Motor neuron (in vitro differentiated cells): ENCODE measurements at regions not wholly inside any gene's neighbourhood (a gene's known extent, or its start where the extent isn't known, plus 50 kb on each side); places are given as distances from the start of the nearest gene placed in this dataset.

Source experiments
- ATAC-seq, 8 experiments: fragments of 200-7000 bp; cut with Tn5 transposase; replicated peaks in 6 of 8; 2 replicates each; pipeline ENCODE4 v1.8.0; 2021; ENCODE audit warnings: mild to moderate bottlenecking in 8 of 8, moderate library complexity in 8 of 8
- H3K27ac ChIP-seq, 2 donors: fragments of 250-450 bp; sonication (Bioruptor Pico); 2 replicates each; pipeline ENCODE4 v1.9.0; 2021; ENCODE audit warnings: antibody characterized with exemption in 2 of 2, mild to moderate bottlenecking in 2 of 2, moderate library complexity in 1 of 2
- H3K4me1 ChIP-seq, 2 donors: fragments of 250-450 bp; sonication (Bioruptor Pico); replicated peaks in 1 of 2; 2 replicates each; pipeline ENCODE4 v1.6.1; 2021; ENCODE audit warnings: antibody characterized with exemption in 2 of 2, mild to moderate bottlenecking in 2 of 2, moderate library complexity in 1 of 2
- H3K4me3 ChIP-seq, 5 donors: fragments of 250-450 bp; sonication (Bioruptor Pico); 2 replicates each; pipeline ENCODE4 v1.9.0; 2021; ENCODE audit warnings: antibody characterized with exemption in 5 of 5, mild to moderate bottlenecking in 5 of 5, moderate library complexity in 4 of 5
- whole genome bisulfite sequencing, 10 experiments: fragments of 450-650 bp; shearing (Covaris generic); methylation state at CpG; one replicate each; pipeline ENCODE4 v1.0.0; 2022; 5-methylcytosine and 5-hydroxymethylcytosine counted together
- in situ Hi-C, 9 experiments: fragments of 400-800 bp; cut with MboI; loops; one replicate each; pipeline ENCODE4 v1.15.0; 2021; ENCODE audit warnings: low sequenced_read_pairs in 9 of 9, low pct_unique_long_range_greater_than_20kb in 2 of 9; ENCODE audit not compliant: unreplicated experiment in 9 of 9

DNA sequence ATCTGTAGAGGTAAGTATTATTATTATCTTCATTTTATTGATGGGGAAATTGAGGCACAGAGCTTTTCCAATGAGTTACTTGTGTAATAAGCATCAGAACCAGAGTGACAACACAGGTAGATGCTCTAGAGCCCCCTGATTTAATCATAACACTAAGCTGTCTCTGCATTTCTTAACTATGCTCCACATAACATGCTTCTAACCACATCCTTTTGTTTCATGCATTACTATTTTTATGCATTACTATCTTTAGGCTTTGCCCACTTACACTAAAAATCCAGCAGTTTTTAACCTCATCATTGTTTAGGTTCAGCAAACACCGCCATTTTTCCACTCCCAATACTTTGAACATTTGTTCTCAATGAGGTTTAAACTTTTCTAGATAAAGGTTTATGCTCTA, 1900.8 kb upstream of the PCDH10 start:
- Histone ChIP-seq H3K4me1 (no peaks in the 10 kb centered on the region), H3K27ac (no peak overlapping the region), H3K4me3 (no peak overlapping the region)
- in situ Hi-C loops = no loop called here
- WGBS, 10 experiments = 0 to 60% (median 6%) methylated on average over 1 of the region's 1 CpG; no CpG with 5 or more reads in 2 of the 10 experiments
- ATAC-seq = no peak

DNA sequence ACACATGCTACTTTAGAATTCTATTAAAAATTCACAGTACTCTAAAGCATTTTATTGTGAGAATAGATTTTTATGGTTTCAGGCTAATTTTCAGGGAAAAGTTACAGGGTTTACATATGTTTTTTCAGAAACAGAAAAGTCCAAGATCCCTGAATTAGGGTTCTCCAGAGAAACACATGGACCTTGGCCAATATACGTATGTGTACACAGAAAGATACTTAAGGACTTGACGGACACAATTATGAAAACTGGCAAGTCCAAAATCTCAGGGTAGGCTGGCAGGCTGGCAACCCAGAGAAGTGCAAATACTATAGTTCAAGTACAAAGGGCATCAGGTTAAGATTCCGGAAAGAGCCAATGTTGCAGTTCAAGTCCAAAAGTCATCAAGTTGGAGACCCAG, 1897.8 kb upstream of the PCDH10 start:
- Histone ChIP-seq H3K27ac (no peak overlapping the region), H3K4me1 (no peaks in the 10 kb centered on the region), H3K4me3 (no peak overlapping the region)
- in situ Hi-C loops = no loop called here
- WGBS, 10 experiments = 33 to 100% (median 90%) methylated on average over 1 to 3 of the region's 3 CpGs
- ATAC-seq = no peak

DNA sequence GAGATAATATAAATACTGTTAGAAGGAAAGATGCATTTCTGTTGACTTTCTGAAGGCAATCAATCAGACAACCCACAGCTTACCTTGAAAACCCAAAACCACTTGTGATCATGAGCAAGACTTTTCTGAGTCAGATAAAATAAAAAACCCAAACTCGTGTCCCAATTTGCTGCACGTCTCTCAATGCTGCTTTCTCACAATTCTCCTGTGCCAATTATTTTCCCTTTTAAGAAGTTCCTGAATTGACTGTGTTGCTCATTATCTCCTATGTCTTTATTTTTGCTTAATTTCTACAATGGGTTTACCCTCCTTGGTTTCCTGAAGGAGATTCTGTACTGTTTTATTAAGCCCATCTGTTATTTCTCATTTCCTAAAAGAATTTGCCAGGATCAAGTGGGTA, 1891.9 kb upstream of the PCDH10 start:
- no peak overlapping the region for H3K27ac ChIP-seq
- 0 to 100% (median 85%) methylated on average over 1 to 2 of the region's 2 CpGs; no CpG with 5 or more reads in 2 of the 10 experiments for WGBS, 10 experiments
- in situ Hi-C loops = no loop called here
- no peak overlapping the region for H3K4me3 ChIP-seq
- peaks cover 0 to 3% of the 10 kb centered on the region in 2 donors for H3K4me1 ChIP-seq
- ATAC-seq = no peak

DNA sequence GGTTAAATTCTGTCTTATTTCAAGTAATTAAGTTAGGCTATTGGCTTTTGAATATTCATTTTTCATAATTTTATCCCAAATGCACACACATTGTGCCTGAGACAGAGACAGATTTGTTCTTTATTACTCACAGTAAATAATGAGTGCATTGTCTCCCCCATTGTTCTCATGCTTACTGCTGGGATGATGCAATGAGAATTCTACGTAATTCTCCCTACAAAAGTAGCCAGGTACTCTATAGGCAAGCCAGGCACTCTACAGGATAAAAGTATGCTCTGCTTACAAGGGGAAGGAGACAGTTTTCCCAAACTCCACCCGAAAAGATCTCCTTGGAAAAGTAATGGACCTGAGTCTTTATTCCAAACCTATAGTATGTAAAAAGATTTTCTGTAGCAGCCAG, 1890.7 kb upstream of the PCDH10 start:
- Histone ChIP-seq H3K4me1 (peaks cover 0 to 3% of the 10 kb centered on the region in 2 donors), H3K4me3 (no peak overlapping the region), H3K27ac (no peak overlapping the region)
- ATAC-seq = peak in 2 of 8 experiments; percentile 43 to 70
- WGBS, 10 experiments = 0 to 74% (median 17%) methylated on average over 1 to 2 of the region's 2 CpGs; no CpG with 5 or more reads in 3 of the 10 experiments
- in situ Hi-C loops = no loop called here

DNA sequence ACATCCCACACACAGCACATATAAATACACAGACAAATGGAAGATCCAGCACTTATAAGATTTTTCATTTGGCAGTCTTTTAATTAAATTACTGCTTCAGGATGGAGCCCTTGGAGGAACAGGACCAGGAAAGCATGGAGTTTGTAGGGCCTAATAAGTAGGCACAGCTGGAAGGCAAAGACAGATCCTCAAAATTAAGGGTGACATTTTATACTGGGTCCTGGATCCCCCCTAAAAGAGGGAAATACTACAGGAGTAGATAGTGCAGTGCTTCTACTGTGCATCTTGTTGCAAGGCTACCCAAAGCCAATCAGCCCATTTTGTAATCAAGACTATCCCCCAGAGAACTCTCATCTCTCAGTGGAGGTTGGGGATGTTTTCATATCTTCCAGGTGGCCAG, 1860.7 kb upstream of the PCDH10 start:
- Histone ChIP-seq H3K4me1 (no peaks in the 10 kb centered on the region), H3K4me3 (no peak overlapping the region), H3K27ac (no peak overlapping the region)
- in situ Hi-C loops = no loop called here
- no peak for ATAC-seq

DNA sequence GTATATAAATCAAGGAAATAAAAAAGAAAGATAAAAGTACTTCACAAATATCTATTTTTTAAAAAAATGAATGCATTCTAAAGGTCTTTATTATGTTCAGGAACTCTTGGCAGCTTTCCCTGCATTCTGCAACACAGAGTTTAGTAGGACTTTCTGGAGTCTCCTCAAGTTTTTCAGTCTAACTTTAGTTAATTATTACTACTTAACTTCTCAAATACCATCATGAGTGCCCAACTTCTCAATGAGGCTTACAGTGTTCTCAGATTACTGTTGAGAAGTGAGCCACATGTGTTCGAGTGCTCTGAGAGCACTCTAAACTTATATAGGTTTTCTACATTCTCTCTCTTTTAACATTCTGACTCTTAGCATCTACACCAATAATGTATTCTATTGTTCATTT, 1852.9 kb upstream of the PCDH10 start:
- in situ Hi-C loops = no loop called here
- H3K27ac ChIP-seq = no peak overlapping the region
- H3K4me3 ChIP-seq = no peak overlapping the region
- ATAC-seq = no peak
- WGBS, 10 experiments = 0 to 100% (median 69%) methylated on average over 1 of the region's 1 CpG; no CpG with 5 or more reads in 2 of the 10 experiments
- H3K4me1 ChIP-seq = no peaks in the 10 kb centered on the region

DNA sequence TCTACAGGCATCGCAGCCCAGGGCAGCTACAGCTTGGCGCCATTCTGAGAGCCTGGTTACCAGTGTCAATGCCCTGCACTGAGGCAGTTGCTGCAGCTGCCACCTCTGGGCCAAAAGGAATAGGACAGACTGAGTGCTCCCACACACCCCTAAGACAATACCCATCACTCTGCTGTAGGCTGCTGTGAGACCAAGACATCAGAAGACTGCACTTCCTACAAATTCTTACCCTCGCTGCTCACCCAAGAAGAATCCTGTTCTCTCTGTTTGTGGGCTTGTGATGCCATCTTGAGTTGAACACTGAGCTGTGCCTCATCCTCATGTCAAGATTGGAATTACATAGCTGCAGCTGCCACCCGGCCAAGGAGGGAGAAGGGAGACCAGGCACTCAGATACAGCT, 1847.0 kb upstream of the PCDH10 start:
- H3K4me1 ChIP-seq = no peaks in the 10 kb centered on the region
- in situ Hi-C loops = no loop called here
- 24 to 100% (median 74%) methylated on average over 1 to 3 of the region's 4 CpGs; no CpG with 5 or more reads in 6 of the 10 experiments for WGBS, 10 experiments
- ATAC-seq = peak in 1 of 8 experiments; percentile 40
- no peak overlapping the region for H3K4me3 ChIP-seq
- no peak overlapping the region for H3K27ac ChIP-seq

DNA sequence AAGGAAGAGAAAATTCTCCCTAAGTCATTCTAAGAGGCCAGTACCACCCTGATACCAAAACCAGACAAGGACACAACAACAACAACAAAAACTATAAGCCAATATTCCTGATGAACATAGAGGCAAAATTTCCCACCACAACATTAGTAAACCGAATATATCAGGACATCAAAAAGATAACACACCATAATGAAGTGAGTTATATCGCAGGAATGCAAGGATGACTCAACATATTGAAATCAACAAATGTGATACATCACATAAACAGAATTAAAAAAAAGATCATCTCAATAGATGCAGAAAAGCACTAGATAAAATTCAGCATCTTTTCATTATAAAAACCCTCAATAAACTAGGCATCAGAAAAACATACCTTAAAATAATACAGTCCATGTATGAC, 1844.4 kb upstream of the PCDH10 start:
- ATAC-seq = no peak
- 5 to 100% (median 82%) methylated on average over 1 to 2 of the region's 2 CpGs; no CpG with 5 or more reads in 1 of the 10 experiments for WGBS, 10 experiments
- H3K27ac ChIP-seq = no peak overlapping the region
- no peaks in the 10 kb centered on the region for H3K4me1 ChIP-seq
- in situ Hi-C loops = no loop called here
- no peak overlapping the region for H3K4me3 ChIP-seq

DNA sequence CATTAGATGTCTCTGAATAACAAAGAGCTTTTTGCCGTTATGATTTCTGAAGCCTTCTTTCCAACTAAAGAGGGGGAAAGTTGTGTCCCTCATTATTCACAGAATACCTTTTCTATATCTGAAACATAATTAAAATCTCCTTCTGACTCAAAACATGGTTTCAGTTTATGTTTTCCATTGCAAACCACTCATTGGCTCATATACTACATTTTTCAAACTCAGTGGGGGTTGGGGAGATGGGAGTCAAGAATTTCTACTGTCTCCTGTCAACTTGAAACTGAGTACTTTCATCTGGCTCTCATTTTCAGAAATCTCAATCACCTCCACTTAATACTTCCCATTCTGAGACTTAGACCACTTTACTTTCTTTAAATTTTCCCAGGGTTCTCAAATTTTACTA, 1839.5 kb upstream of the PCDH10 start:
- in situ Hi-C loops = no loop called here
- H3K4me1 ChIP-seq = no peaks in the 10 kb centered on the region
- WGBS, 10 experiments = 0 to 100% (median 80%) methylated on average over 1 of the region's 1 CpG; no CpG with 5 or more reads in 1 of the 10 experiments
- H3K27ac ChIP-seq = no peak overlapping the region
- no peak for ATAC-seq
- no peak overlapping the region for H3K4me3 ChIP-seq

DNA sequence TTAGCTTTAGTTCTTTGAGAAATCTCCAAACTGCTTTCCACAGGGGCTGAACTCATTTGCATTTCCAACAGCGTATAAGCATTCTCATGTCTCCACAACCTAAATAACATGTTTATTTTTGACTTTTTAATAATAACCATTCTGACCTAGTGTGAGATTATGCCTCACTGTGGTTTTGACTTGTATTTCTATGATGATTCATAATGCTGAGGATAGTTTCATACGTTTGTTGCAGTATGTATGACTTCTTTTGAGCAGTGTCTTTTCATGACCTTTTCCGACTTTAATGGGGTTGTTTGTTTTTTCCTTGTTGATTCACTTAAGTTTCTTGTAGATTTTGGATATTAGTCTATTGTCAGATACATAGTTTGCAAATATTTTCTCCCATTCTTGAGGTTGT, 1833.0 kb upstream of the PCDH10 start:
- Histone ChIP-seq H3K4me3 (no peak overlapping the region), H3K4me1 (no peaks in the 10 kb centered on the region), H3K27ac (no peak overlapping the region)
- ATAC-seq = no peak
- in situ Hi-C loops = no loop called here
- 4 to 87% (median 70%) methylated on average over 1 to 3 of the region's 3 CpGs for WGBS, 10 experiments

DNA sequence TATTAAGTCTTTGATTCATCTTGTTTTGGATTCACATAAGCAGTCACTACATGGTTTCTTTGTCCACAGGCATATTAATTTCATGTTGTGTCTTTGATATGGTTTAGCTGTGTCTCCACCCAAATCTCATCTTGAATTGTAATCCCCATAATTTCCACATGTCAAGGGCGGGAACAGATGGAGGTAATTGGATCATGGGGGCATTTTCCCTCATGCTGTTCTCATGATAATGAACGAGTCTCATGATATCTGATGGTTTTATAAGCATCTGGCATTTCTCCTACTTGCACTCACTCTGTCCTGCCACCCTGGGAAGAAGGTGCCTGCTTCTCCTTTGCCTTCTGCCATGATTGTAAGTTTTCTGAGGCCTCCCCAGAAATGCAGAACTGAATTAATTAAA, 1811.2 kb upstream of the PCDH10 start:
- WGBS, 10 experiments = 0 to 95% (median 82%) methylated on average over 1 to 2 of the region's 2 CpGs; no CpG with 5 or more reads in 5 of the 10 experiments
- in situ Hi-C loops = no loop called here
- H3K27ac ChIP-seq = no peak overlapping the region
- no peak overlapping the region for H3K4me3 ChIP-seq
- no peak for ATAC-seq
- no peaks in the 10 kb centered on the region for H3K4me1 ChIP-seq

DNA sequence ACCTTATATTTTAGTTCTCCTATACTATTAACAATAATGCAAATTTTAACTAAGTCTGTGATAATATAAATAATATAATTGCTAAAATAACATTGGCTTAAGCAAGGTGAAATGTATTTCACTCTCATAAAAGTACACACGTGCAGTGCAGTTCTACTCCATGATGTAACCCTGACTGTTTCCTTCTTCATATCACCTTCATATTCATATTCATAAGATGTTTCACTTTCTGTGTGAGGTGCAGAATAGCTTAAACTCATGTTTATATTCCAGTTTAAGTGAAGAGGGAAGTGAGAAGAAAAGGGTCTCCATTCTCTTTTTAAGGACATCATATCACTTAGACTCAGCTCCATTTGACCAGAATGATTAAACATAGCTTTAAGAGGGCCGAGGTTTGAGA, 1810.0 kb upstream of the PCDH10 start:
- no peak overlapping the region for H3K4me3 ChIP-seq
- H3K4me1 ChIP-seq = no peaks in the 10 kb centered on the region
- no peak for ATAC-seq
- WGBS, 10 experiments = 0 to 100% (median 45%) methylated on average over 1 to 2 of the region's 2 CpGs; no CpG with 5 or more reads in 2 of the 10 experiments
- in situ Hi-C loops = no loop called here
- H3K27ac ChIP-seq = no peak overlapping the region

DNA sequence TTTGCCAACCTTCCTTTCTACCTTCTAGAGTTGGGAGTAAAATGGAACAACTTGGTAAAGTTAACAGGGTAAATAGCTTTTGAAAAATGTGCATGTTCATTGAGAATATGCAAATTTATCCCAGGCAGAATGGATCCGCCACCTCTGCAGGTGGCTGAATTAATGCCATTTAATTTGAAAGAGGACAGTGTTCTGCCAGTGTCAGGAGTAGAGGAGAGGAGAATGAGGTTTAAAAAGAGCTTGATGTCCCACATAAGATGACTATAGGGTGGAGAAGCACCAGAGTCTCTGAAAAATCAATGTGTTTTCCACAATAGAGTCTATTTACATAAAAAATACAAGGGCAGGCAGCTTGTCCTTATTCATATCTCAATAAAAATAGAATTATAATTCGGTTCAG, 1804.3 kb upstream of the PCDH10 start:
- ATAC-seq = no peak
- Histone ChIP-seq H3K27ac (no peak overlapping the region), H3K4me3 (no peak overlapping the region), H3K4me1 (peaks cover 2 to 8% of the 10 kb centered on the region in 2 donors)
- 0 to 74% (median 53%) methylated on average over 1 to 2 of the region's 2 CpGs; no CpG with 5 or more reads in 3 of the 10 experiments for WGBS, 10 experiments
- in situ Hi-C loops = no loop called here

DNA sequence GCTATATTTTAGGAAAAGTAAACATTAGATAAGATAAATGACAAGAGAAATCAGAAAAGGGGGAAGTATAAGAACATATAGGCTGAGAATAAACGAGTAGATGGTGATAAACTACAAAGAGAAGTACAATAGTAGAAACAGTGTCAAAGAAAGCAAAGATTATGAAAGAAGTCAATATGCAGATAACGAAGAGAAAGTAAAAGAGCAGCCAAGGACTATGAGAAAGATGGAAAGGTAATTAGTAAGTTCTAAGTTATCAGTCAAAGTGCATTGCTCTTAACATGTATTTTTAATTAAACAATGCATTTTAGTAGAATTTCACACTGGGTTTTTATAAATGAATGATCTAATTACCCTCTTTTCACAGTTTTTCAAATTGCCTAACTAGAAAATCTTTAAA, 1801.3 kb upstream of the PCDH10 start:
- Histone ChIP-seq H3K27ac (no peak overlapping the region), H3K4me1 (peaks cover 2 to 8% of the 10 kb centered on the region in 2 donors), H3K4me3 (no peak overlapping the region)
- 0 to 100% (median 81%) methylated on average over 1 to 2 of the region's 2 CpGs for WGBS, 10 experiments
- no peak for ATAC-seq
- in situ Hi-C loops = no loop called here
